K562 (cell line): ENCODE measurements at regions not wholly inside any gene's neighbourhood (a gene's known extent, or its start where the extent isn't known, plus 50 kb on each side); places are given as distances from the start of the nearest gene placed in this dataset.

Experiments used
- ATAC-seq: fragments of 200-7000 bp; cut with Tn5 transposase; 3 replicates; pipeline ENCODE4 v1.9.1; 2020; ENCODE audit warnings: moderate library complexity
- BruUV-seq: library from RNA; stranded (reverse); fragments of 400-500 nt; replicated peaks from 2 replicates; lab custom pipeline; 2021; lab: Mats Ljungman, UMichigan
- CTCF ChIA-PET: fragments of 300-600 bp; formaldehyde crosslinking; extraction: SDS; loops from one replicate; lab custom pipeline; 2021; ENCODE audit warnings: low intra/inter-chr PET ratio; lab: Yijun Ruan, JAX
- POLR2A ChIA-PET: fragments of 300-600, 350-650 bp; sonication (Branson Sonifier 250); formaldehyde crosslinking; extraction: SDS; loops from one replicate; lab custom pipeline; 2021; ENCODE audit warnings: antibody characterized with exemption, inconsistent platforms; lab: Yijun Ruan, JAX
- DNase-seq, 4 experiments: peaks; one replicate each; pipeline versions ENCODE4 v3.0.0 to v3.0.0-alpha.2; 2011 to 2018; ENCODE audit warnings: low spot score in 3 of 4, mixed read lengths in 3 of 4; ENCODE audit errors: extremely low read depth in 1 of 4
- FAIRE-seq: peaks from 2 replicates; lab custom pipeline; 2011; peaks lifted over from hg19 to GRCh38; lab: Jason Lieb, UNC
- H2AFZ ChIP-seq: 2 replicates; pipeline ENCODE4 v1.6.0; 2011; ENCODE audit warnings: low read depth, low read length, control low read depth, inconsistent platforms
- H3K27ac ChIP-seq: fragments of 200-600 bp; 3 replicates; pipeline ENCODE4 v1.8.0; 2011; ENCODE audit warnings: low read depth, mild to moderate bottlenecking, control low read depth, inconsistent platforms, low read length, moderate library complexity, mixed read lengths; ENCODE audit errors: extremely low read depth
- H3K27me3 ChIP-seq, 2 experiments: fragments of 300-600 bp in 1 of 2; 2 replicates in 1 of 2; 3 replicates in 1 of 2; pipeline versions ENCODE4 v1.6.0 to v1.8.0; 2011; ENCODE audit warnings: inconsistent platforms in 2 of 2, low read length in 2 of 2, mild to moderate bottlenecking in 1 of 2, mixed read lengths in 1 of 2, moderate library complexity in 1 of 2; ENCODE audit not compliant: control insufficient read depth in 2 of 2, insufficient read depth in 2 of 2
- H3K36me3 ChIP-seq: fragments of 300-600 bp; 3 replicates; pipeline ENCODE4 v1.8.0; 2011; ENCODE audit warnings: mild to moderate bottlenecking, low read length, inconsistent platforms; ENCODE audit not compliant: control insufficient read depth, insufficient read depth
- H3K4me1 ChIP-seq, 2 experiments: fragments of 200-600 bp in 1 of 2; replicated peaks in 1 of 2; 2 replicates in 1 of 2; 3 replicates in 1 of 2; pipeline versions ENCODE4 v1.5.1 to v1.8.0; 2011; ENCODE audit warnings: inconsistent platforms in 2 of 2, low read length in 2 of 2, mild to moderate bottlenecking in 1 of 2, mixed read lengths in 1 of 2, moderate library complexity in 1 of 2; ENCODE audit not compliant: control insufficient read depth in 2 of 2, insufficient read depth in 2 of 2
- H3K4me2 ChIP-seq: 2 replicates; pipeline ENCODE4 v1.6.1; 2011; ENCODE audit warnings: low read length, control low read depth, inconsistent platforms, mixed read lengths; ENCODE audit not compliant: insufficient read depth
- H3K4me3 ChIP-seq: fragments of 200-600 bp; sonication (generic), shearing (Covaris generic); 2 replicates; pipeline ENCODE4 v1.5.1; 2016; ENCODE audit warnings: control low read depth, inconsistent platforms
- H3K79me2 ChIP-seq: fragments of 200-600 bp; 3 replicates; pipeline ENCODE4 v1.8.0; 2011; ENCODE audit warnings: low read length, inconsistent platforms; ENCODE audit not compliant: control insufficient read depth, insufficient read depth
- H3K9ac ChIP-seq, 2 experiments: 2 replicates each; pipeline versions ENCODE4 v1.6.0 to v1.6.1; 2011; ENCODE audit warnings: low read depth in 2 of 2, low read length in 2 of 2, control low read depth in 1 of 2, inconsistent platforms in 1 of 2, mild to moderate bottlenecking in 1 of 2, mixed read lengths in 1 of 2; ENCODE audit not compliant: insufficient read depth in 1 of 2
- H3K9me1 ChIP-seq: one replicate; pipeline ENCODE4 v1.6.0; 2011; ENCODE audit warnings: inconsistent platforms, mild to moderate bottlenecking, low read length, moderate library complexity; ENCODE audit not compliant: control insufficient read depth, insufficient read depth
- H3K9me3 ChIP-seq: replicated peaks from 2 replicates; pipeline ENCODE4 v1.5.1; 2011; ENCODE audit warnings: low read depth, low read length, inconsistent platforms; ENCODE audit not compliant: control insufficient read depth, insufficient read depth
- H4K20me1 ChIP-seq: replicated peaks from 2 replicates; pipeline ENCODE4 v1.6.1; 2011; ENCODE audit warnings: low read length, inconsistent platforms, mixed read lengths; ENCODE audit not compliant: control insufficient read depth, insufficient read depth
- ATF3 ChIP-seq, 2 experiments: fragments of 450-650 bp in 1 of 2; sonication (generic) in 1 of 2; formaldehyde crosslinking in 1 of 2; IDR thresholded peaks in 1 of 2; conservative IDR thresholded peaks in 1 of 2; 2 replicates each; pipeline versions ENCODE4 v1.6.1 to v1.8.1; 2016 to 2023; ENCODE audit warnings: mild to moderate bottlenecking in 2 of 2, moderate library complexity in 2 of 2, inconsistent platforms in 1 of 2, missing genetic modification reagents in 1 of 2
- CEBPB ChIP-seq: fragments of 450-650 bp; IDR thresholded peaks from 2 replicates; pipeline ENCODE4 v1.6.1; 2016; ENCODE audit warnings: missing genetic modification characterization, missing compliant biosample characterization
- CEBPG ChIP-seq, 3 experiments: fragments of 200-800 bp in 1 of 3; sonication (Bioruptor generic) in 1 of 3; sonication (generic) in 1 of 3; formaldehyde crosslinking in 1 of 3; IDR thresholded peaks in 2 of 3; conservative IDR thresholded peaks in 1 of 3; 2 replicates each; pipeline versions ENCODE4 v1.6.1 to v1.8.0; 2016 to 2022; ENCODE audit warnings: missing compliant biosample characterization in 2 of 3, missing genetic modification characterization in 2 of 3, mild to moderate bottlenecking in 1 of 3, missing genetic modification reagents in 1 of 3
- TFAP4 ChIP-seq: sonication (generic); formaldehyde crosslinking; IDR thresholded peaks from 2 replicates; pipeline ENCODE4 v1.8.0; 2022; ENCODE audit warnings: missing genetic modification reagents, mild to moderate bottlenecking, moderate library complexity, borderline replicate concordance
- WGBS: fragments of 100-300 bp; shearing (Covaris generic); methylation state at CpG from one replicate; pipeline ENCODE4 v1.1.6; 2016; ENCODE audit warnings: low coverage, mixed read lengths; ENCODE audit not compliant: insufficient coverage; ENCODE audit errors: missing lambda C conversion rate; 5-methylcytosine and 5-hydroxymethylcytosine counted together
- in situ Hi-C: fragments of 300-500 bp; cut with MboI; formaldehyde crosslinking; loops from 4 replicates; pipeline ENCODE4 v1.15.0; 2018; ENCODE audit warnings: inconsistent platforms, mixed read lengths
- intact Hi-C: fragments of 100-400 bp; cut with micrococcal nuclease; formaldehyde crosslinking; loops from 2 replicates; pipeline ENCODE4 v1.14.2; 2022
- TF ChIP-seq, protein P1 (sequence below): sonication (generic); formaldehyde crosslinking; IDR thresholded peaks from 2 replicates; pipeline ENCODE4 v1.9.0; 2022; ENCODE audit warnings: mild to moderate bottlenecking, missing genetic modification reagents

DNA sequence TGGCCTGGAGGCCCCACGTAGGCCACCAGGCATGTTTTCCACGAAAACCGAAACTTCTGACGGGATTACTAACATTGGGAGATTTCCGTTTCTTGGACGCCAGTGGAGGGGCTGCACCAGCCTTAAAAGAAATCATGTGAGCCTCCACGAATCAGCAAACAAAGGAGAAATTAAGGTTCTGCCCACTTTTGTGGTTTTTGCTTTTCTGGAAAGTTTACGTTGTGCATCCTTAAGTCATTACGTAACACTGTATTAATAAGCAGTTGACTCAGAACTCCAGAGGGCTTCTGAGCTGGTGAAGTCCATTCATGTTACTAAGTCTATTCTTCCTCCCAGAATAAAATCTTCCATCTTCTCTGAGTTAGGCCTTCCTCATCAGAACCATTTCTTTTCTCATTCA lies 168.5 kb downstream of the PSMG1 start:
- ChIA-PET POLR2A (interaction anchor here (0.5 to 1.4 kb wide), 2 partner anchors 11 to 707 kb away, joined by 3 to 7 read pairs; no protein-coding TSS in a partner anchor), CTCF (no interaction called here)
- no peaks in the 10 kb centered on the region for H3K36me3 ChIP-seq
- H2AFZ ChIP-seq = no peak overlapping the region
- H3K9ac ChIP-seq = no peak overlapping the region
- ATAC-seq (no peak), FAIRE-seq (peak; percentile 37), DNase-seq (no peak)
- H3K9me1 ChIP-seq = no peaks in the 10 kb centered on the region
- no peaks in the 10 kb centered on the region for H3K9me3 ChIP-seq
- H3K4me1 ChIP-seq = 0 out of 5 replicates have a peak, but pooled peaks cover 0 to 2% of the 10 kb centered on the region in 2 experiments
- no TSS peak for BruUV-seq
- TF ChIP-seq, protein P1, sequence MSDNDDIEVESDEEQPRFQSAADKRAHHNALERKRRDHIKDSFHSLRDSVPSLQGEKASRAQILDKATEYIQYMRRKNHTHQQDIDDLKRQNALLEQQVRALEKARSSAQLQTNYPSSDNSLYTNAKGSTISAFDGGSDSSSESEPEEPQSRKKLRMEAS (CRISPR knock-in tag) = no peak
- TF ChIP-seq CEBPB (tag) (peak; percentile 28; the same call in 1 of the 2 replicates), CEBPG (CRISPR knock-in tag; IDR thresholded peaks at IDR 0.05) (no peak), CEBPG (tag; conservative IDR thresholded peaks at IDR 0.05 in 1 of 2, IDR thresholded peaks at IDR 0.05 in 1 of 2) (peak; percentile 44 to 73; a peak in 3 of 4 replicates), TFAP4 (CRISPR knock-in tag) (no peak), ATF3 (IDR thresholded peaks at IDR 0.05) (peak; percentile 30; the same call in 1 of the 2 replicates), ATF3 (CRISPR knock-in tag; conservative IDR thresholded peaks at IDR 0.05) (no peak)
- in situ Hi-C loops = no loop called here
- H3K79me2 ChIP-seq = no peaks in the 10 kb centered on the region
- H3K4me3 ChIP-seq = no peak overlapping the region
- 3% methylated on average over 9 of the region's 9 CpGs for WGBS
- no peak overlapping the region for H3K4me2 ChIP-seq
- H4K20me1 ChIP-seq = no peaks in the 10 kb centered on the region
- H3K27ac ChIP-seq = no peak overlapping the region
- intact Hi-C loops = no loop called here
- H3K27me3 ChIP-seq = peaks cover 22 to 59% of the 10 kb centered on the region in 2 experiments
